Neural cell (in vitro differentiated cells): ENCODE measurements at regions not wholly inside any gene's neighbourhood (a gene's known extent, or its start where the extent isn't known, plus 50 kb on each side); places are given as distances from the start of the nearest gene placed in this dataset.

Experiments
- H2AFZ ChIP-seq: fragments of 200-600, 300-800 bp; sonication (generic), shearing (Covaris generic); 2 replicates; pipeline ENCODE4 v1.6.0; 2014; ENCODE audit warnings: low read depth, mild to moderate bottlenecking, antibody characterized with exemption, low read length, moderate library complexity
- H3F3A ChIP-seq: fragments of 200-600 bp; shearing (Covaris generic); 2 replicates; pipeline ENCODE4 v1.6.1; 2016; ENCODE audit warnings: mild to moderate bottlenecking, moderate library complexity, mixed read lengths, antibody characterized with exemption, low read length; ENCODE audit not compliant: insufficient read depth, poor library complexity, severe bottlenecking
- H3K27ac ChIP-seq: fragments of 200-600, 300-800 bp; sonication (generic), shearing (Covaris generic); 2 replicates; pipeline ENCODE4 v1.5.1; 2014; ENCODE audit warnings: mild to moderate bottlenecking, low read length, moderate library complexity
- H3K27me3 ChIP-seq: fragments of 300-800, 200-600 bp; sonication (generic), shearing (Covaris generic); 2 replicates; pipeline ENCODE4 v1.6.0; 2014; ENCODE audit warnings: mild to moderate bottlenecking, low read depth, low read length, moderate library complexity; ENCODE audit not compliant: insufficient read depth
- H3K36me3 ChIP-seq: fragments of 300-800, 200-600 bp; sonication (generic), shearing (Covaris generic); 2 replicates; pipeline ENCODE4 v1.5.1; 2014; ENCODE audit warnings: mild to moderate bottlenecking, antibody characterized with exemption, low read length, moderate library complexity; ENCODE audit not compliant: insufficient read depth
- H3K4me2 ChIP-seq: fragments of 300-800, 200-600 bp; sonication (generic), shearing (Covaris generic); 2 replicates; pipeline ENCODE4 v1.6.0; 2014; ENCODE audit warnings: mild to moderate bottlenecking, low read length
- H3K4me3 ChIP-seq: fragments of 300-800, 200-600 bp; sonication (generic), shearing (Covaris generic); 2 replicates; pipeline ENCODE4 v1.5.1; 2014; ENCODE audit warnings: mild to moderate bottlenecking, low read length, moderate library complexity
- H3K79me2 ChIP-seq: fragments of 200-600 bp; shearing (Covaris generic); replicated peaks from 2 replicates; pipeline ENCODE4 v1.6.0; 2014; ENCODE audit warnings: mild to moderate bottlenecking, low read length, moderate library complexity; ENCODE audit not compliant: insufficient read depth
- H3K9ac ChIP-seq: fragments of 300-800, 200-600 bp; sonication (generic), shearing (Covaris generic); 2 replicates; pipeline ENCODE4 v1.6.1; 2016; ENCODE audit warnings: mild to moderate bottlenecking, low read length, mixed read lengths
- H3K9me2 ChIP-seq: fragments of 200-600 bp; shearing (Covaris generic); 2 replicates; pipeline ENCODE4 v1.6.1; 2016; ENCODE audit warnings: mild to moderate bottlenecking, low read length, mixed read lengths; ENCODE audit not compliant: insufficient read depth
- H3K9me3 ChIP-seq: fragments of 200-600, 300-800 bp; sonication (generic), shearing (Covaris generic); 2 replicates; pipeline ENCODE4 v1.6.1; 2016; ENCODE audit warnings: mild to moderate bottlenecking, mixed run types, low read length, moderate library complexity, mixed read lengths
- H4K20me1 ChIP-seq: fragments of 200-600 bp; shearing (Covaris generic); 2 replicates; pipeline ENCODE4 v1.6.1; 2016; ENCODE audit warnings: mild to moderate bottlenecking, mixed run types; ENCODE audit not compliant: insufficient read depth
- EP300 ChIP-seq: fragments of 450-650 bp; conservative IDR thresholded peaks from 2 replicates; pipeline ENCODE4 v1.6.1; 2014; ENCODE audit warnings: antibody characterized with exemption, mild to moderate bottlenecking, moderate library complexity; ENCODE audit not compliant: poor library complexity, severe bottlenecking
- EZH2 ChIP-seq: fragments of 200-600, 300-800 bp; shearing (Covaris generic), sonication (generic); IDR thresholded peaks from 2 replicates; pipeline ENCODE4 v1.6.1; 2014; ENCODE audit warnings: antibody characterized with exemption, low read length, borderline replicate concordance, mild to moderate bottlenecking; ENCODE audit not compliant: insufficient read depth, poor library complexity, severe bottlenecking
- MXI1 ChIP-seq: fragments of 450-650 bp; conservative IDR thresholded peaks from 2 replicates; pipeline ENCODE4 v1.6.1; 2014; ENCODE audit warnings: antibody characterized with exemption, mild to moderate bottlenecking; ENCODE audit not compliant: poor library complexity, severe bottlenecking
- POLR2AphosphoS5 ChIP-seq: IDR thresholded peaks from 2 replicates; pipeline ENCODE4 v1.6.1; 2012
- RAD21 ChIP-seq: fragments of 450-650 bp; conservative IDR thresholded peaks from 2 replicates; pipeline ENCODE4 v1.6.1; 2014; ENCODE audit warnings: antibody characterized with exemption, mild to moderate bottlenecking, moderate library complexity
- SMC3 ChIP-seq: fragments of 450-650 bp; conservative IDR thresholded peaks from 2 replicates; pipeline ENCODE4 v1.6.1; 2014; ENCODE audit warnings: antibody characterized with exemption, mild to moderate bottlenecking, moderate library complexity; ENCODE audit not compliant: poor library complexity
- TAF1 ChIP-seq: IDR thresholded peaks from 2 replicates; pipeline ENCODE4 v1.6.1; 2012; ENCODE audit warnings: low read depth
- TF ChIP-seq, protein P1 (sequence below): fragments of 450-650 bp; IDR thresholded peaks from 2 replicates; pipeline ENCODE4 v1.5.1; 2014; ENCODE audit warnings: antibody characterized with exemption, mild to moderate bottlenecking, moderate library complexity; ENCODE audit not compliant: poor library complexity, severe bottlenecking
- TF ChIP-seq, protein P2 (sequence below): IDR thresholded peaks from 2 replicates; pipeline ENCODE4 v1.6.1; 2012; ENCODE audit warnings: borderline replicate concordance

DNA sequence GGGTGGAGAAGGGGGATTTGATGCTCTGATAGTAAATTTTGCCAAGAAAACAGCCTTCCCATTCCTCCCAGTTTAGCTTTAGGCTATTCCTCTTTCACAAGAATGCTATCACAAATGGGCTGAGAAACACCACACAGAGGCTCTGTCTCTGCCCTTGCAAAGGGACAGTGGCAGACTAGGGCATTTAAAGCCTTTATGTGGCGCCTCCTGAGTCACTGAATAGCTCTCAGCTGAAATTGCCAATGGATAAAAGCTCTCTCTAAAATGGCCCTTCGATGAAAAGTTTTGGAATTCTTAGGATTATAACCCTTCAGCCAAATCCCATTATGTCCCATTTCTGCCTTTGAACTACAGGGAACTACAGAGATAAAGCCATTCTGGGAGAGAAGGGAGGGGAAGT lies 1000.4 kb downstream of the ADGRL2 start:
- Histone ChIP-seq H3K9me3 (no peaks in the 10 kb centered on the region), H3K4me2 (no peak overlapping the region), H3K36me3 (no peaks in the 10 kb centered on the region), H3F3A (no peaks in the 10 kb centered on the region), H3K9me2 (no peaks in the 10 kb centered on the region), H3K9ac (no peak overlapping the region), H3K79me2 (no peaks in the 10 kb centered on the region), H2AFZ (no peak overlapping the region), H3K27me3 (no peaks in the 10 kb centered on the region), H3K4me3 (no peak overlapping the region), H4K20me1 (no peaks in the 10 kb centered on the region), H3K27ac (no peak overlapping the region)
- TF ChIP-seq, protein P1, sequence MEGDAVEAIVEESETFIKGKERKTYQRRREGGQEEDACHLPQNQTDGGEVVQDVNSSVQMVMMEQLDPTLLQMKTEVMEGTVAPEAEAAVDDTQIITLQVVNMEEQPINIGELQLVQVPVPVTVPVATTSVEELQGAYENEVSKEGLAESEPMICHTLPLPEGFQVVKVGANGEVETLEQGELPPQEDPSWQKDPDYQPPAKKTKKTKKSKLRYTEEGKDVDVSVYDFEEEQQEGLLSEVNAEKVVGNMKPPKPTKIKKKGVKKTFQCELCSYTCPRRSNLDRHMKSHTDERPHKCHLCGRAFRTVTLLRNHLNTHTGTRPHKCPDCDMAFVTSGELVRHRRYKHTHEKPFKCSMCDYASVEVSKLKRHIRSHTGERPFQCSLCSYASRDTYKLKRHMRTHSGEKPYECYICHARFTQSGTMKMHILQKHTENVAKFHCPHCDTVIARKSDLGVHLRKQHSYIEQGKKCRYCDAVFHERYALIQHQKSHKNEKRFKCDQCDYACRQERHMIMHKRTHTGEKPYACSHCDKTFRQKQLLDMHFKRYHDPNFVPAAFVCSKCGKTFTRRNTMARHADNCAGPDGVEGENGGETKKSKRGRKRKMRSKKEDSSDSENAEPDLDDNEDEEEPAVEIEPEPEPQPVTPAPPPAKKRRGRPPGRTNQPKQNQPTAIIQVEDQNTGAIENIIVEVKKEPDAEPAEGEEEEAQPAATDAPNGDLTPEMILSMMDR = no peak
- no peak for TF ChIP-seq EZH2

DNA sequence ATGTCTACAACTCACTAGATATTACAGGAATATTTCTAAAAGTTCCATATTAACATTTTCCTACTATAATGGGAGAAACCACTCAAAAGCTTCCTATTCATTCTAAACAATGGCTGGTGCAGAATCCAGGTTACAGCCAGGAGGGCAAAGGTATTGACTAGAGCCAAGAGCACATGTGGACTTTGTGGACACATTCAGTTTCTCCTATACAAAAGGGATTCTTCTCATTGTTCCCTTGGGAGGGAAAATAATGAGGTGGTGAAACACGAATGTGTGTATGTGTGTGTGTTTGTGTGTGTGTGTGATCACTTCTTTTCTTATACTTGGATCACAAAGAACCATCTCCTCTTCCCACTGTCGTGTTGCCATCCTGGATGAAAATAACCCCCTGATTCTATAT lies 1000.0 kb downstream of the ADGRL2 start:
- no peaks in the 10 kb centered on the region for H3F3A ChIP-seq
- H2AFZ ChIP-seq = no peak overlapping the region
- TF ChIP-seq, protein P2, sequence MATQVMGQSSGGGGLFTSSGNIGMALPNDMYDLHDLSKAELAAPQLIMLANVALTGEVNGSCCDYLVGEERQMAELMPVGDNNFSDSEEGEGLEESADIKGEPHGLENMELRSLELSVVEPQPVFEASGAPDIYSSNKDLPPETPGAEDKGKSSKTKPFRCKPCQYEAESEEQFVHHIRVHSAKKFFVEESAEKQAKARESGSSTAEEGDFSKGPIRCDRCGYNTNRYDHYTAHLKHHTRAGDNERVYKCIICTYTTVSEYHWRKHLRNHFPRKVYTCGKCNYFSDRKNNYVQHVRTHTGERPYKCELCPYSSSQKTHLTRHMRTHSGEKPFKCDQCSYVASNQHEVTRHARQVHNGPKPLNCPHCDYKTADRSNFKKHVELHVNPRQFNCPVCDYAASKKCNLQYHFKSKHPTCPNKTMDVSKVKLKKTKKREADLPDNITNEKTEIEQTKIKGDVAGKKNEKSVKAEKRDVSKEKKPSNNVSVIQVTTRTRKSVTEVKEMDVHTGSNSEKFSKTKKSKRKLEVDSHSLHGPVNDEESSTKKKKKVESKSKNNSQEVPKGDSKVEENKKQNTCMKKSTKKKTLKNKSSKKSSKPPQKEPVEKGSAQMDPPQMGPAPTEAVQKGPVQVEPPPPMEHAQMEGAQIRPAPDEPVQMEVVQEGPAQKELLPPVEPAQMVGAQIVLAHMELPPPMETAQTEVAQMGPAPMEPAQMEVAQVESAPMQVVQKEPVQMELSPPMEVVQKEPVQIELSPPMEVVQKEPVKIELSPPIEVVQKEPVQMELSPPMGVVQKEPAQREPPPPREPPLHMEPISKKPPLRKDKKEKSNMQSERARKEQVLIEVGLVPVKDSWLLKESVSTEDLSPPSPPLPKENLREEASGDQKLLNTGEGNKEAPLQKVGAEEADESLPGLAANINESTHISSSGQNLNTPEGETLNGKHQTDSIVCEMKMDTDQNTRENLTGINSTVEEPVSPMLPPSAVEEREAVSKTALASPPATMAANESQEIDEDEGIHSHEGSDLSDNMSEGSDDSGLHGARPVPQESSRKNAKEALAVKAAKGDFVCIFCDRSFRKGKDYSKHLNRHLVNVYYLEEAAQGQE = no peak
- TF ChIP-seq, protein P1 = no peak
- no peak overlapping the region for H3K4me2 ChIP-seq
- H3K9me2 ChIP-seq = no peaks in the 10 kb centered on the region
- no peaks in the 10 kb centered on the region for H3K9me3 ChIP-seq
- no peaks in the 10 kb centered on the region for H3K27me3 ChIP-seq
- no peak overlapping the region for H3K9ac ChIP-seq
- no peaks in the 10 kb centered on the region for H4K20me1 ChIP-seq
- no peaks in the 10 kb centered on the region for H3K36me3 ChIP-seq
- H3K27ac ChIP-seq = no peak overlapping the region
- no peak overlapping the region for H3K4me3 ChIP-seq
- no peaks in the 10 kb centered on the region for H3K79me2 ChIP-seq

DNA sequence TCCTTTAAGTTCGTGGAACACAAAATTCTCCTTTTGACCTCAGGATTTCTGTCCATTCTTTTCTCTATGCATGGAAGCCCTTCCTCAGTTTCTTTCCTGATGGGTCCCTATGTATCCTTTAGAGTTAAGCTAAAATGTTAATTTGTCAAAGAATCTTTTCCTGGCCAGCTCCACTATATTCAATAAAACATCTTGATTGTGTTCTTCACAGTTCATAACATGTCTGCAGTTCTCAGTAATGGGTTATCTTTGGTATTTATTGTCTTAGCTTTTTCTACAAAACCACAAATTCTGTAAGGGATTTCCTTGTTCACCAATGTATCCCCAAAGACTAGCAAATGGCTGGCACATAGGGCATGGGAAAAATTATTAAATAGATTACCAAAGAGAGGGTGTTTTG lies 998.5 kb downstream of the ADGRL2 start:
- Histone ChIP-seq H3K27me3 (no peaks in the 10 kb centered on the region), H3K79me2 (no peaks in the 10 kb centered on the region), H3K36me3 (no peaks in the 10 kb centered on the region), H3K9me3 (no peaks in the 10 kb centered on the region), H3K9me2 (no peaks in the 10 kb centered on the region), H2AFZ (no peak overlapping the region), H4K20me1 (no peaks in the 10 kb centered on the region), H3K4me2 (no peak overlapping the region), H3K9ac (no peak overlapping the region), H3K4me3 (no peak overlapping the region), H3F3A (no peaks in the 10 kb centered on the region), H3K27ac (no peak overlapping the region)
- TF ChIP-seq EZH2 = no peak
- TF ChIP-seq, protein P2 = no peak
- TF ChIP-seq MXI1 = no peak
- no peak for TF ChIP-seq RAD21
- TF ChIP-seq, protein P1 = no peak
- TF ChIP-seq POLR2AphosphoS5 = no peak
- no peak for TF ChIP-seq TAF1
- TF ChIP-seq SMC3 = no peak
- TF ChIP-seq EP300 = no peak
